Sigmoid colon (tissue), 6 donors: ENCODE measurements at regions not wholly inside any gene's neighbourhood (a gene's known extent, or its start where the extent isn't known, plus 50 kb on each side); places are given as distances from the start of the nearest gene placed in this dataset.

Experiments used
- DNase-seq: peaks from one replicate; pipeline ENCODE4 v3.0.0-alpha.2; 2019
- H3K27ac ChIP-seq, 4 donors: fragments of 200-600 bp; sonication (generic); one replicate each; pipeline ENCODE4 v1.5.1; 2016 to 2019; ENCODE audit warnings: mild to moderate bottlenecking in 1 of 4
- H3K27me3 ChIP-seq, 3 donors: fragments of 200-600 bp; sonication (generic); one replicate each; pipeline ENCODE4 v1.5.1; 2019; ENCODE audit warnings: mild to moderate bottlenecking in 1 of 3
- H3K36me3 ChIP-seq, 4 donors: fragments of 200-600 bp; sonication (generic); one replicate each; pipeline ENCODE4 v1.5.1; 2016 to 2019
- H3K4me1 ChIP-seq, 4 donors: fragments of 200-600 bp; sonication (generic); one replicate each; pipeline ENCODE4 v1.5.1; 2017 to 2019
- H3K4me3 ChIP-seq, 4 donors: fragments of 200-600 bp; sonication (generic); one replicate each; pipeline ENCODE4 v1.5.1; 2017 to 2019; ENCODE audit warnings: mild to moderate bottlenecking in 2 of 4, moderate library complexity in 1 of 4
- H3K9me3 ChIP-seq, 4 donors: fragments of 200-600 bp in 3 of 4; sonication (generic) in 3 of 4; one replicate each; pipeline versions ENCODE4 v1.5.1 to v1.6.1; 2013 to 2019
- CTCF ChIP-seq, 4 experiments: fragments of 450-650 bp in 3 of 4; fragments of 200-600 bp in 1 of 4; IDR thresholded peaks; one replicate each; pipeline ENCODE4 v1.5.1; 2016 to 2019; ENCODE audit warnings: antibody characterized with exemption in 4 of 4, mild to moderate bottlenecking in 3 of 4, moderate library complexity in 2 of 4
- EP300 ChIP-seq, 4 donors: sonication (generic); formaldehyde crosslinking; IDR thresholded peaks; one replicate each; pipeline ENCODE4 v1.6.1; 2017; ENCODE audit warnings: antibody characterized with exemption in 4 of 4
- POLR2A ChIP-seq, 2 donors: fragments of 450-650 bp; IDR thresholded peaks; one replicate each; pipeline ENCODE4 v1.6.1; 2016; ENCODE audit warnings: antibody characterized with exemption in 2 of 2, mild to moderate bottlenecking in 2 of 2, moderate library complexity in 2 of 2
- POLR2AphosphoS5 ChIP-seq, 4 donors: sonication (generic); formaldehyde crosslinking; IDR thresholded peaks; one replicate each; pipeline ENCODE4 v1.6.1; 2017; ENCODE audit warnings: antibody characterized with exemption in 4 of 4
- WGBS, 2 donors: extraction: QIAGEN DNeasy Blood & Tissue Kit; methylation state at CpG; one replicate each; pipeline ENCODE4 v1.1.7; 2013; 5-methylcytosine and 5-hydroxymethylcytosine counted together
- intact Hi-C: fragments of 100-400 bp; cut with DNase I; formaldehyde crosslinking; loops from one replicate; pipeline ENCODE4 v1.15.1; 2023
- donor health status: healthy with polysubstance abuse.
- donor health status: healthy.

DNA sequence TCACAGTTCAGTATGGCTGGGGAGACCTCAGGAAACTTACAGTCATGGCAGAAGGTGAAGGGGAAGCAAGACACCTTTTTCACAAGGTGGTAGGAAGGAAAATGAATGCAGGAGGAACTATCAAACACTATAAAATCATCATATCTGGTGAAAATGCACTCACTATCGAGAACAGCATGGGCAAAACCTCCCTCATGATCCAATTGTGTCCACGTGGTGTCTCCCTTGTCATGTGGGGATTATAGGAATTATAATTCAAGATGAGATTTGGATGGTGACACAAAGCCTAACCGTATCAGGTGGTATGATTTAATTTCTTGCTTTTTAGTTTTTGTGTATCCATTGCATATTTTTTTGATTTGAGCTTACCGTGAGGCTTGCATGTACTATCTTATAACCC lies 133.2 kb upstream of the SYNCRIP start:
- peaks cover 0 to 2% (median 0%) of the 10 kb centered on the region in 4 donors for H3K9me3 ChIP-seq
- no peak overlapping the region for H3K27ac ChIP-seq
- no peaks in the 10 kb centered on the region for H3K4me1 ChIP-seq
- H3K36me3 ChIP-seq = no peaks in the 10 kb centered on the region
- no peak for DNase-seq
- H3K4me3 ChIP-seq = no peak overlapping the region
- TF ChIP-seq POLR2AphosphoS5 (IDR thresholded peaks at IDR 0.05) (no peak), EP300 (IDR thresholded peaks at IDR 0.05) (no peak), CTCF (IDR thresholded peaks at IDR 0.05) (no peak), POLR2A (IDR thresholded peaks at IDR 0.05) (no peak)
- 77 to 80% methylated on average over 4 of the region's 4 CpGs for WGBS, 2 donors
- no peaks in the 10 kb centered on the region for H3K27me3 ChIP-seq
- intact Hi-C loops = no loop called here

DNA sequence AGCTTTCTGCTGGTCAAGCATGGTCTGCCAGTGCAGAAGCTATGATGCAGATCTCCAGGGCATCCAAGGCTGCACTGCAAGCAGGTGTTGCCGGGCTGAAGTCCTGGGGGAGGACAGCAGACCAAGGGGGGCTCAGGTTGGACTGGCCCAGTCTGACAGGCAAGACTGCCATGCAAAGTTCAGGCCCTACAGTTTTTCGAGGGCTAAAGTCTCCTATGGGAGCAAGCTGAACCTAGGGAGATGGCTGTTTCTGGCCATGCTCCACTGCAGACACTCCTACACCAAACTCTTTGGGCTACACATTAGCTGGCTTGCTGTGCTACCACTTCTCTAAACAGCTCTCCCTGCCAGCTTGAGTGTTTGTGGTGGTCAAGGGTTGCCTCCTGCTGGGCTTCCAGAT lies 130.0 kb upstream of the SYNCRIP start:
- Histone ChIP-seq H3K27me3 (no peaks in the 10 kb centered on the region), H3K4me1 (no peaks in the 10 kb centered on the region), H3K4me3 (no peak overlapping the region), H3K36me3 (no peaks in the 10 kb centered on the region), H3K9me3 (peaks cover 0 to 2% (median 0%) of the 10 kb centered on the region in 4 donors), H3K27ac (no peak overlapping the region)
- TF ChIP-seq CTCF (IDR thresholded peaks at IDR 0.05) (no peak), POLR2A (IDR thresholded peaks at IDR 0.05) (no peak)
- intact Hi-C loops = no loop called here
- 74 to 85% methylated on average over 2 of the region's 2 CpGs for WGBS, 2 donors
- no peak for DNase-seq

DNA sequence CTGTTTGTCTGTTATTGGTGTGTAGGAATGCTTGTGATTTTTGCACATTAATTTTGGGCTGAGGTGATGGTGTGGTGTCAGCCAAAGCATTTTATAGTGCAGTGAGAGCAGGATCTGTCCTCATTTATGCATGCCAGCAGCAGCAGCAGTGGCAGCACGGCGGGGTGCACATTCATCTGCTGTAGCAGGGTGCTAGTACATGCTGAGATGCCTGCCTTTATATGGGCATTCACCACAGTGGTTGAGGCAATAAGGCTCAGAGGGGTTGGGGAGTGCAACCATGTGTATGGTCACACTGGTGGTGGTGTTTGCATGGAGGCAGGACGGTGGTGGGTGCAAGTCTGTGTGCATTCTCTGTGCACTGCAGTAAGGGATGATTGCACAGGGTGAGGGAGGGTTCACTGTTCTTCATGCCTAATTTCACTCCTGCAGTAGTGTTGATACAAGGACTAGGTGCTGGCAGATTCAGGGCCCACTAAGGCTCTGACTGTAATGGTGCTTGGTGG lies 129.3 kb upstream of the SYNCRIP start:
- Histone ChIP-seq H3K27ac (no peak overlapping the region), H3K36me3 (no peaks in the 10 kb centered on the region), H3K9me3 (no peaks in the 10 kb centered on the region), H3K4me3 (no peak overlapping the region), H3K4me1 (no peaks in the 10 kb centered on the region), H3K27me3 (no peaks in the 10 kb centered on the region)
- TF ChIP-seq POLR2AphosphoS5 (IDR thresholded peaks at IDR 0.05) (no peak), CTCF (IDR thresholded peaks at IDR 0.05) (no peak), POLR2A (IDR thresholded peaks at IDR 0.05) (no peak), EP300 (IDR thresholded peaks at IDR 0.05) (no peak)
- no peak for DNase-seq
- WGBS, 2 donors = 75 to 81% methylated on average over 3 of the region's 3 CpGs
- intact Hi-C loops = no loop called here

DNA sequence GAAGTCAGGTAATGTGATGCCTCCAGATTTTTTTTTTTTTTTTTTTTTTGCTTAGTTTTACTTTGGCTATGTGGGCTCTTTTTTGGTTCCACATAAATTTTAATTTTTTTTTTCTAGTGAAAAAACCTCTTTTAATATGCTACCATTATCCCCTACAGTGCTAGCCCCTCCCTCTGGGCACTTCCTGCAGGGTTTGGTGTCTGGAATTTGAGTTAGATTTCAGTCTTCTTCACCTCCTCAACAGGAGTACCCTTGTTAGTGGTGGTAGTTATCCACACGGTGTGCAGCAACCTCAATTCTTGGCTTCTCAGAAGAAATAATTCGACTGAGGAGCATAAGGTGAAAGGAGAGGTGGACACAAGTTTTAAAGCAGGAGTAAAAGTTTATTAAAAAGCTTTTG lies 128.8 kb upstream of the SYNCRIP start:
- Histone ChIP-seq H3K9me3 (no peaks in the 10 kb centered on the region), H3K27me3 (no peaks in the 10 kb centered on the region), H3K27ac (no peak overlapping the region), H3K4me3 (no peak overlapping the region), H3K36me3 (no peaks in the 10 kb centered on the region), H3K4me1 (no peaks in the 10 kb centered on the region)
- TF ChIP-seq POLR2AphosphoS5 (IDR thresholded peaks at IDR 0.05) (no peak), CTCF (IDR thresholded peaks at IDR 0.05) (no peak), EP300 (IDR thresholded peaks at IDR 0.05) (no peak), POLR2A (IDR thresholded peaks at IDR 0.05) (no peak)
- no peak for DNase-seq
- 72 to 75% methylated on average over 2 of the region's 2 CpGs for WGBS, 2 donors
- intact Hi-C loops = no loop called here

DNA sequence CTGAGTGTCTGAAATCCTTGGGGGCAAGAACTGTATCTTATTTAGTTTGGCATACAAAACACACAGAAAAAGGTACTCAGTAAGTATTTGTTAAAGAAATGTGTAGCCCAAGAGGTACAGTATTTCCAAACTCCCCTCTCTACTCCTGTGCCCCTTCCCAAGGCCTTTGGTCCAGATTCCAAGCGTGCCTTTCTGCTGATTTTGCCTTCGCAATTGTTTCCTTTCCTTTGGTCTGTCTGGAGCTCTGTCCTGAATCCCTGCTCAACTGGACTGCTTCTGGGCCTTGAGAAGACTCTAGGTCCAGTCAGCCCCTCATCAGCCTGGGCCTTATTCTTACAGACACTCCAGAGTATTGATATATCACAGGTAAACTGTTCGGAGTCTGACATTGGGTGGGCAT lies 122.2 kb upstream of the SYNCRIP start:
- Histone ChIP-seq H3K36me3 (no peaks in the 10 kb centered on the region), H3K4me3 (no peak overlapping the region), H3K27ac (no peak overlapping the region), H3K27me3 (no peaks in the 10 kb centered on the region), H3K4me1 (no peaks in the 10 kb centered on the region), H3K9me3 (no peaks in the 10 kb centered on the region)
- TF ChIP-seq POLR2AphosphoS5 (IDR thresholded peaks at IDR 0.05) = no peak
- TF ChIP-seq CTCF (IDR thresholded peaks at IDR 0.05) = no peak
- no peak for TF ChIP-seq EP300 (IDR thresholded peaks at IDR 0.05)
- no peak for TF ChIP-seq POLR2A (IDR thresholded peaks at IDR 0.05)
- intact Hi-C loops = no loop called here
- DNase-seq = no peak
- WGBS, 2 donors = 95 to 96% methylated on average over 3 of the region's 3 CpGs
